GM19023 (cell line): ENCODE measurements at regions not wholly inside any gene's neighbourhood (a gene's known extent, or its start where the extent isn't known, plus 50 kb on each side); places are given as distances from the start of the nearest gene placed in this dataset.
"Not testable (repeated sequence)": the region's sequence is repeated elsewhere in the genome, so short reads cannot be mapped to it uniquely, and the experiment has no call there.

ENCODE experiments used
- ATAC-seq: cut with Tn5 transposase; IDR thresholded peaks from one replicate; pipeline ENCODE4 v1.9.1; 2021; ENCODE audit warnings: mild to moderate bottlenecking, moderate library complexity; ENCODE audit not compliant: unreplicated experiment

DNA sequence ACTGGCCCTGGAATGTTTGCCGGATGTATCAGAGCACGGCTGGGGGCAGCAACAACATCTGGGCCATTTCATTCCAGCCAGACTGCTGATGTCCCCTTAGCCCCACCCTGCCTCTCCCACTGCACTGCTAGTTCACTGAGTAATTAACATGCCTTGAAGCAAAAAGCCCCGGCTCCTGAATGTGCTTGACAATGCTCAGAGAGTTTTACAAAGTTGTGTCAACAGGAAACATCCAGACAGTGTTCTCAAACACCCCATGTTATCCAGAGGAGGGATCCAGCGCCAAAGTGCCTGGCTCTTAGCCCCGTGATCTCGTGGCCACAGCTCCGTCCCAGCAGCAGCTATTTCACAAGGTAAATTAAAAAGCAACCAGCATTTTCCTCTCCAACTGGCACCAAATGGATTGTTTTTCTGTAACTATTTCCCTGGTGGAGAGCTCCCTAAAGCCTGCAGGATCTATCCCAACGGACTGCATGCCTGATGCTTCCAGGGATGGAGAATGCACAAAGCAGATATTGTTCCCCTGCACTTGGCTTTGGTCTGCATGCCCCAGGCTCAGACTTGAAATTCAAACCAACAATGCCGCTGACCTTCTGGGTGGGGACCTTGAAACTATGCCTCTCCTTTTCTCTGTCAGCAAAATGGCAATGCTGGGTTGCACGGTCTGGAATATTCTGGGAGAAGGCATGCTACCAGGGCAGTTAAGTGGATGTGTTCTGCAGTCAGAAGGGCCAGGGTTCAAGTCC, 115.6 kb upstream of the CDH5 start:
- no peak for ATAC-seq

GRCh38 chr16:66247516-66248481, 118.7 kb upstream of the CDH5 start:
- no peak for ATAC-seq

DNA sequence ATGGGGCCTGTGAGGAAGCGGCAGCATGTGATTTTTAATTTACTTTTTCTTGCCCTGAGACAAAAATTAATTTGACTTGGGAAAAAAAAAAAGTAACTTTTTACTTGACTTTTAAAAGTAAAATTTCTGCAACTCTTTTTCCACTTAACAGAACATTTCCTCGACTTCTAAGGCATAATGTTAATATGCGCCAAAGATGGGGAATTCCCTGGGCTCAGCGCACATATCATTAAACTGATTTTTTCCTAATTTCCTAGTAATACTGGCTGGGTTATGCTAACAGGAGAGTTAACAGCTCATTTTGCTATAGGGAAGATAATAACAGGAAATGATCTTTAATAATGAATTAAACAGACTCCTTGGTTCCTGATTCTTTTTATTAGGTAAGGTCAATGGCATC, 120.6 kb upstream of the CDH5 start:
- ATAC-seq: no peak

GRCh38 chr16:66245072-66245471, 121.4 kb upstream of the CDH5 start:
- ATAC-seq: no peak

- no peak for ATAC-seq
Observed at GRCh38 chr16:66242672-66243071, 123.8 kb upstream of the CDH5 start.

DNA sequence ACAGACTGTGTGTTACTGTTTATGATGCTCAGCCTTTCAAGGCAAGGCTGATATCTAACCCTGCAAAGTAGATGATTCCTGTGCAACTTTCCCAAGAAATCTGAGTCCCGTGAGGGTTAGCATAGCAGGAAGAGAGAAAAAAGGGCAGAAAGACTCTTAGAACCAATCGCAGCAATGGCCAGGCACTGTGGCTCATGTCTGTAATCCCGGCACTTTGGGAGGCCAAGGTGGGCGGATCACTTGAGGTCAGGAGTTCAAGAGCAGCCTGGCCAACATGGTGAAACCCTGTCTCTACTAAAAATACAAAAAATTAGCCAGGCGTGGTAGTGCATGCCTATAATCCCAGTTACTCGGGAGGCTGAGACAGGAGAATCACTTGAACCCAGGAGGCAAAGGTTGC, 124.3 kb upstream of the CDH5 start:
- ATAC-seq: not testable (repeated sequence)

GRCh38 chr16:66240631-66241395, 125.7 kb upstream of the CDH5 start:
- no peak for ATAC-seq

- no peak for ATAC-seq
Observed at GRCh38 chr16:66240088-66240487, 126.4 kb upstream of the CDH5 start.

DNA sequence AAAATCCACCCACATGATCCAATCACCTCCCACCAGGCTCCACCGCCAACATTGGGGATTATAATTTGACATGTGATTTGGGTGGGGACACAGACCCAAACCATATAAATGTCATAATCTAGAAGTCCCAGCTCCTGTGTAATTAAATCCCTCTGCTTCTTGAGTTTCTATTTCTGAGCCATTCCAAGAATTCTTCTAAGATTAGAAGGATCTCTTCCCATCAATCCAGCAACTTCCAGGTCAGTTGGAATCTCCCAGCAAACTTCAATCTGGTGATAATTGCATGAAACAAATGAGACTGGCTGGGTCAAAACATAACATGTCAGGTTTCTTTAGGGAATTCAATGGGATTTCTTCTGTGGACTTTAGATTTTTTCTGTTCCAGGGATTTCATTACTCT, 127.8 kb upstream of the CDH5 start:
- ATAC-seq: no peak

- no peak for ATAC-seq
Observed at GRCh38 chr16:66236301-66236700, 130.2 kb upstream of the CDH5 start.

GRCh38 chr16:66231452-66232160, 134.9 kb upstream of the CDH5 start:
- no peak for ATAC-seq

DNA sequence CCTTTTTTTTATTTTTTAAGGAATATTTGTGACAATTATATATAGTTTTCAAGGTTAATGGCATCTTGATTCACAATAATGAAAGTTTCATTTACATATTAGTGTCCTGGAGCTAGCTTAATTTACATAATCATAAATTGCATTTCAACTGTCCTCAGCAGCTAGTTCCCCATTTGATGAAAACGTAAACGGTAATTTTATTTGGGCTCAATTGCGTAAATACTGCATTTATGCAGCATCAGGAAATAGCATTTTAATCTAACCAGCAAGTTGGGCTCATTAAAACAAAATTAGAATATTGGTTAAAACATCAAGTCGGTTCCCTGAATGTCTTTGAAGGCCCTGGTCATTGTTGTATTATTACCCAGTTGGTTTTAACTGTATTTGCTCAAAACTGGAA, 136.8 kb upstream of the CDH5 start:
- no peak for ATAC-seq

GRCh38 chr16:66228792-66229191, 137.7 kb upstream of the CDH5 start:
- ATAC-seq: no peak

GRCh38 chr16:66227766-66228530, 138.5 kb upstream of the CDH5 start:
- ATAC-seq: no peak

- no peak for ATAC-seq
Observed at GRCh38 chr16:66226762-66227161, 139.7 kb upstream of the CDH5 start.

- ATAC-seq: no peak
Observed at GRCh38 chr16:66225696-66226095, 140.8 kb upstream of the CDH5 start.

- no peak for ATAC-seq
Observed at GRCh38 chr16:66224626-66225025, 141.9 kb upstream of the CDH5 start.

DNA sequence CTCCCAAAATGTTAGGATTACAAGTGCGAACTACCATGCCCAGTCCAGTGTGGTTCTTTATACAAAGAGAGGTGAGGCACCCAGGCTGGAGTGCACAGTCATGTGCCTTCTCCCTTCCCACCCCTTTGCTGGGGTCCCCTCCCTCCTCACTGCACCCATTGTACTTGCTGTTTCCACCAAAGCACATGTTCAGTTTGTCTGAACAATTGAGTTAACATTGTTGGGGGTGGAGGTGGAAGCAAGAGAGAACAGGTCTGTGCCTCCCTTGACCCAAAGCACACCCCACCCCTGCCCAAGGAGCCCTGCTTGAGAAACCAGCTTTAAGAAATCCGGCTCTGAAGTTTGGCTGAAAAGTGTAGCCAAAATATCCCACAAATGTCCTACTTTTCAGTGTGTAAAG, 142.3 kb upstream of the CDH5 start:
- no peak for ATAC-seq

- no peak for ATAC-seq
Observed at GRCh38 chr16:66223176-66223780, 143.2 kb upstream of the CDH5 start.

DNA sequence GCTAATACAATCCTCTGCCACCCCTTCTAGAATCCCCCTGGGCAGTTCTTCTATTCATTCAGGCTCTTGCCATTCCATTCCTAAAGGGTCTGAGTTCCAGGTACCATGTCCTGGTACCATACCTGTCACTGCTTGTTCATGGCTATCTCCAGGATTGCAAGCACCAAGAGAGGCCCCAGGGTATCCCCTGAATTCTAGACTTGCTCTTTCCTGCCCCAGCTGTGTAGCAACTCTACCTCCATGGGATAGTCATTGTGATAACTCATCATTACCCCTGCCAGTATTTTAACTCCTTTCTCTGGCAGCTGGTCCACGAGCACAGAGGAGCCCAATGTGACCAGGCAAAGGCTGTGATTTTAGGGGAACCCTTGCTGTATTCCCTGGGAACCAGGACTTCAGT, 143.7 kb upstream of the CDH5 start:
- no peak for ATAC-seq
